ENCODE measurements at regions not wholly inside any gene's neighbourhood (a gene's known extent, or its start where the extent isn't known, plus 50 kb on each side); places are given as distances from the start of the nearest gene placed in this dataset.

DNA sequence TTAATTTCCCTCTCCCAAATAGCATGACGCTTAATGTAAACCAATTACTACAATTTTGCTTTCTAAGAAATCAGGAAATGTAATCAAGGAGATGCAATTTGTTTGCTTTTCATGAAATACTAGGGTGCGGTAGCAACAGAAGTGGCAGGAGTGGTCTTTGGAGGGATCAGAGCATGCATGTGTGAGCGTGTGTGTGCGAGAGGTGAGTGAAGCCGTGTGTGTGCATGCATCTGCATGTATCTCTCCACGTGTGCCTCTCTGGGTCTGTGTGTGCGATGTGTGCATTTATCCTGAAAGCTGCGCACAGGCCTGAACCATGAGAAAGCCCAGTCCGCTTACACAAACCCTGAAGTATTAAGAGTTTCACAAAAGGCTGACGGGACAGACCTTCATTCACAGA is 249.8 kb upstream of the C1orf174 start:
- POLR2A ChIA-PET: no interaction called here
- no peak for FAIRE-seq
- no peak overlapping the region for H3K9ac ChIP-seq (replicated peaks; ENCODE audit: extremely low read depth, insufficient read depth, low read length)
- H3K79me2 ChIP-seq (ENCODE audit: control insufficient read depth, insufficient read depth, low read length): no peaks in the 10 kb centered on the region
- H3K36me3 ChIP-seq (ENCODE audit: control insufficient read depth in 2 of 2, extremely low read depth in 1 of 2, insufficient read depth in 2 of 2, low read length in 2 of 2): no peaks in the 10 kb centered on the region
- no peaks in the 10 kb centered on the region for H3K27me3 ChIP-seq (ENCODE audit: control insufficient read depth in 2 of 2, insufficient read depth in 2 of 2, low read length in 2 of 2)
- intact Hi-C loops (cut with micrococcal nuclease) (no loop called here), dilution Hi-C loops (cut with MboI; ENCODE audit: extremely low pct_ligation_motif_present, low sequenced_read_pairs) (no loop called here)
- no peak overlapping the region for H3K4me3 ChIP-seq (replicated peaks in 1 of 3; ENCODE audit: insufficient read depth in 1 of 3, low read depth in 1 of 3, low read length in 3 of 3)
- H3K9me3 ChIP-seq (replicated peaks; ENCODE audit: control insufficient read depth, insufficient read depth, low read length): peaks cover 2% of the 10 kb centered on the region
- H3K27ac ChIP-seq (ENCODE audit: insufficient read depth, low read depth, low read length): no peak overlapping the region
- H3K4me1 ChIP-seq (ENCODE audit: control insufficient read depth, extremely low read depth, insufficient read depth, low read length): no peaks in the 10 kb centered on the region
- H2AFZ ChIP-seq (ENCODE audit: low read depth, low read length): no peak overlapping the region
- no peaks in the 10 kb centered on the region for H4K20me1 ChIP-seq (replicated peaks; ENCODE audit: control insufficient read depth, extremely low read depth, insufficient read depth, low read length)
- CTCF ChIA-PET: no interaction called here
- no peak for DNase-seq (ENCODE audit: low read depth, low spot score)
- no TSS peak for BruUV-seq (replicated peaks)
- no peak for TF ChIP-seq MYC (IDR thresholded peaks at IDR 0.05; ENCODE audit: low read depth, low read length)
- TF ChIP-seq GATA2 (IDR thresholded peaks at IDR 0.05; ENCODE audit: insufficient read depth, insufficient read length, low read depth, low read length): no peak
- no peak for TF ChIP-seq POLR2AphosphoS5 (IDR thresholded peaks at IDR 0.05; ENCODE audit: insufficient read depth, low read depth, low read length)
- TF ChIP-seq, protein P1, sequence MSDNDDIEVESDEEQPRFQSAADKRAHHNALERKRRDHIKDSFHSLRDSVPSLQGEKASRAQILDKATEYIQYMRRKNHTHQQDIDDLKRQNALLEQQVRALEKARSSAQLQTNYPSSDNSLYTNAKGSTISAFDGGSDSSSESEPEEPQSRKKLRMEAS (IDR thresholded peaks at IDR 0.05; ENCODE audit: insufficient read depth, insufficient read length): no peak
- TF ChIP-seq FOS (IDR thresholded peaks at IDR 0.05; ENCODE audit: borderline replicate concordance, insufficient read depth, low read length): no peak
- TF ChIP-seq, protein P2, sequence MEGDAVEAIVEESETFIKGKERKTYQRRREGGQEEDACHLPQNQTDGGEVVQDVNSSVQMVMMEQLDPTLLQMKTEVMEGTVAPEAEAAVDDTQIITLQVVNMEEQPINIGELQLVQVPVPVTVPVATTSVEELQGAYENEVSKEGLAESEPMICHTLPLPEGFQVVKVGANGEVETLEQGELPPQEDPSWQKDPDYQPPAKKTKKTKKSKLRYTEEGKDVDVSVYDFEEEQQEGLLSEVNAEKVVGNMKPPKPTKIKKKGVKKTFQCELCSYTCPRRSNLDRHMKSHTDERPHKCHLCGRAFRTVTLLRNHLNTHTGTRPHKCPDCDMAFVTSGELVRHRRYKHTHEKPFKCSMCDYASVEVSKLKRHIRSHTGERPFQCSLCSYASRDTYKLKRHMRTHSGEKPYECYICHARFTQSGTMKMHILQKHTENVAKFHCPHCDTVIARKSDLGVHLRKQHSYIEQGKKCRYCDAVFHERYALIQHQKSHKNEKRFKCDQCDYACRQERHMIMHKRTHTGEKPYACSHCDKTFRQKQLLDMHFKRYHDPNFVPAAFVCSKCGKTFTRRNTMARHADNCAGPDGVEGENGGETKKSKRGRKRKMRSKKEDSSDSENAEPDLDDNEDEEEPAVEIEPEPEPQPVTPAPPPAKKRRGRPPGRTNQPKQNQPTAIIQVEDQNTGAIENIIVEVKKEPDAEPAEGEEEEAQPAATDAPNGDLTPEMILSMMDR (IDR thresholded peaks at IDR 0.05; ENCODE audit: extremely low read depth in 1 of 2, insufficient read depth in 1 of 2, low read depth in 1 of 2, low read length in 2 of 2): no peak
- TF ChIP-seq EZH2 (IDR thresholded peaks at IDR 0.05; ENCODE audit: borderline replicate concordance, low read depth, low read length, severe bottlenecking): no peak
- no peak for TF ChIP-seq POLR2A (IDR thresholded peaks at IDR 0.05; ENCODE audit: low read depth, low read length)
- no peak for TF ChIP-seq JUN (IDR thresholded peaks at IDR 0.05; ENCODE audit: borderline replicate concordance, insufficient read depth, insufficient read length, low read depth)
- no peak overlapping the region for H3K4me2 ChIP-seq (ENCODE audit: insufficient read depth, low read length)
- H3K9me1 ChIP-seq (replicated peaks; ENCODE audit: control insufficient read depth, extremely low read depth, insufficient read depth, low read length): no peaks in the 10 kb centered on the region
